ENCODE measurements at regions not wholly inside any gene's neighbourhood (a gene's known extent, or its start where the extent isn't known, plus 50 kb on each side); places are given as distances from the start of the nearest gene placed in this dataset.

DNA sequence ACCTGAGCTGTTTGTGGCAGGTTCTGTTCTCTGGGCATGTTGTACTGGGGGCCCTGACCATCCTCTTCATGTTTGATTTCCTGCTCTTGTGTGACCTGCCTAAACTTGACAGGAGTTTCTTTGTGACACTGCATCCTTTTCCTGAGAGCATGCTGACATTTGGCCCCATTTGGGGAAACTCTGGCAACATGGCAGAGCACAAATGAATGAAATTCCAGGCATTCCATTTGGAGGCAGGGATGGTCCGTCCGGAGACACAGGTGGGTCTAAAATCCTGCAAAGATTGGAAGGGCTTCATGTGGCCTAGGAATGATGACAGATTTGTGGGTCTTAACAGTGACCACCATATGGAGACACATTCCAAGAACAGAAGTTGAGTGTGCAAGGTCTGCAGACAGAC lies 184.0 kb downstream of the FCRL5 start:
- Histone ChIP-seq H3K36me3 (ENCODE audit: insufficient read depth, low read length) (no peaks in the 10 kb centered on the region), H3K4me3 (ENCODE audit: low read length) (no peak overlapping the region), H3K27ac (ENCODE audit: low read depth, low read length) (no peak overlapping the region), H3K27me3 (ENCODE audit: insufficient read depth, low read length) (no peaks in the 10 kb centered on the region), H3K9ac (ENCODE audit: low read depth, low read length) (no peak overlapping the region), H3K4me1 (ENCODE audit: insufficient read depth, low read length) (no peaks in the 10 kb centered on the region), H3K9me3 (ENCODE audit: insufficient read depth, low read depth, low read length) (peaks cover 5% of the 10 kb centered on the region; the same call in 1 of the 2 replicates)
- WGBS: 69% methylated on average over 2 of the region's 2 CpGs

DNA sequence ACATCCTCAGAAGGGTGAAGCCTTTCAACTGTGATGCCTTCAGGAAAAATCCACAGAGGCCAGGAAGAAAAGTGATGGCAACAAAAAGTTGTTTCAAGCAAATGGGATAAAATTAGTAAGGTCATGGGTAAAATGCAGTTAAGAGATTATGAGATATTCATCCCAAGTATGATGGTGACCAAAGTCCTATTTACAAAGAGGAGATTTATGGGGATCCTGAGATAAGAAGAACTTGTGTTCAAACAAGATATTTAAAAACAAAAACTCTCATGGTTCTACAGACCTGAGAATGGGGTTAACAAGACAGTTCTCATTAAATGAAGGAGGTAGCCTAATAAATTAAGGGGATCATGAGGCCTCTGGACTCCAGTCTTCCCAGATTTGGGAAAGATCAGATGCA lies 184.4 kb downstream of the FCRL5 start:
- Histone ChIP-seq H3K9ac (ENCODE audit: low read depth, low read length) (no peak overlapping the region), H3K4me3 (ENCODE audit: low read length) (no peak overlapping the region), H3K27ac (ENCODE audit: low read depth, low read length) (no peak overlapping the region), H3K36me3 (ENCODE audit: insufficient read depth, low read length) (no peaks in the 10 kb centered on the region), H3K27me3 (ENCODE audit: insufficient read depth, low read length) (no peaks in the 10 kb centered on the region), H3K9me3 (ENCODE audit: insufficient read depth, low read depth, low read length) (peaks cover 5% of the 10 kb centered on the region; the same call in 1 of the 2 replicates), H3K4me1 (ENCODE audit: insufficient read depth, low read length) (no peaks in the 10 kb centered on the region)

DNA sequence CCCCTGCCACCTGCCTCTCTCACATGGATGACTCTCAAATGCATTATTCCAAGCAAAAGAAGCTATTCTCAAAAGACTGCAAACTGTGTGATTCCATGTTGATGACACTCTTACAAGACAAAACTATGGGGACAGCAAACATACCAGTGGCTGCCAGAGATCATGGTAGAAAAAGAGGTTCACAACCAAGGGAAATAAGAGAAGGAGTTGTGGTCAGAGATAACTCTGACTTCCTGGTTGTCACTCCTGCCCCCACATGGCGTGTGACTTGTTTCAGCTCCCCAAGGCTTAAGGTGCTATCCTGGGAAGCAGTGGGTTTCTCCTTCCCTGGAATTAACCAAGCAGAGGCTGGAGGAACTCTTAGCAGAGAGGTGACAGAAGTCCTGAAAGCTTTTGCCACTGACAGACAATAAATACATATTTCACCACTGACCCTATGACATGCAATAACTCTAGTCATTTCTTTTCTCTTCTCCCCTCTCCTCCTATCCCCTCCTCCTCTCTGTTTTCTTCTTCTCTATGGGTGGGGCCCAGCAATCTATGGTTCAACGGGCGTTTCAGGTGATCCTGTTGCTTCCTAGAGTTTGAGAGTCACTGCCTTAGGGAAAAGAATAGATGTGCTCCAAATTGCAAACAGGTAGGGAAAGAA lies 185.1 kb downstream of the FCRL5 start:
- H3K36me3 ChIP-seq (ENCODE audit: insufficient read depth, low read length): no peaks in the 10 kb centered on the region
- H3K27ac ChIP-seq (ENCODE audit: low read depth, low read length): no peak overlapping the region
- H3K9ac ChIP-seq (ENCODE audit: low read depth, low read length): no peak overlapping the region
- H3K9me3 ChIP-seq (ENCODE audit: insufficient read depth, low read depth, low read length): peaks cover 5% of the 10 kb centered on the region; the same call in 1 of the 2 replicates
- 90% methylated on average over 3 of the region's 3 CpGs for WGBS
- no peaks in the 10 kb centered on the region for H3K4me1 ChIP-seq (ENCODE audit: insufficient read depth, low read length)
- H3K27me3 ChIP-seq (ENCODE audit: insufficient read depth, low read length): no peaks in the 10 kb centered on the region
- H3K4me3 ChIP-seq (ENCODE audit: low read length): no peak overlapping the region

DNA sequence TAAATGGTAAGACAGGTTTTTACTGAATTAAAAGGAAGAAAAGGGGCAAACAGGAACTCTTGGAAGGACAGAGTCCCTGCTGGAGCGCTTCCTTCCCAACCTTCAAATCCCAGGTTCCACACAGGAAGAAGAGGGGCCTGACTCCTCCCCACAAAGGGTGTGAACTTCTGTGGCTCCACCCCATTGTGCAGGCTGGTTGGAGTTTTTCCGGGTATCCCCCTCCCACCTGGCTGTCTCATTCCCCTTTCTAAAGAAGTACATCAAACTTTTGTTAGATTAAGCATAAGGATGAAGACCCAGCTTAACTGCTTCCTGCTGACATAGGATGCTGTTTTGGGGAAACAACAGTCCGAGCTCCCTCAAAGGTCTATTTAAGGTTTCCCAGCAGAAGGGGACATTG lies 187.7 kb downstream of the FCRL5 start:
- H3K4me1 ChIP-seq (ENCODE audit: insufficient read depth, low read length): no peaks in the 10 kb centered on the region

DNA sequence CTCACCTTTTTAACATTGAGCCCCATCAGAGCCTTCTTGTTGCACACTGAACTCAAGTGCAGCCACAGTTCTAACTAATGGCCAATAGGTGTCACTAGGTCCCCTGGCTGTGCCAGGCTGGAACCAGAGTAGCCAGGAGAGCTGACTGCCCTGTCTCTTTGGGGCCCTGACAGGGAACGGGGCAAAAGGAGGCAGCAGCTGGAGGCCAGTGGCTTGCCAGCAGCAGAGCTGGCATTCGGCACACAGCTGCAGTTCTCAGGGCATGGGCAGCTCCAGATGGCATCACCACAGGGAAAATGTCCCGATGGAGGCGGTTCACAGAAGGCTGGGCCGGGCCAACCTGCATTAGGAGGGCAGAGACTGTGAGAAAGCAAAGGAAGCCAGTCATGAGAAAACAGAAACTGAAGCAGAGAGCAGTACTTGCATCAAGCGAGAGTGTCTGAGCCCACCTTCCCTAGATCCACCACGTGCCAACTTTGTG lies 188.6 kb downstream of the FCRL5 start:
- H3K27ac ChIP-seq (ENCODE audit: low read depth, low read length): no peak overlapping the region
- no peak overlapping the region for H3K9ac ChIP-seq (ENCODE audit: low read depth, low read length)
- no peak overlapping the region for H3K4me3 ChIP-seq (ENCODE audit: low read length)
- H3K36me3 ChIP-seq (ENCODE audit: insufficient read depth, low read length): no peaks in the 10 kb centered on the region
- no peaks in the 10 kb centered on the region for H3K27me3 ChIP-seq (ENCODE audit: insufficient read depth, low read length)
- H3K4me1 ChIP-seq (ENCODE audit: insufficient read depth, low read length): no peaks in the 10 kb centered on the region
- WGBS: 90% methylated on average over 7 of the region's 7 CpGs
- peaks cover 5% of the 10 kb centered on the region; the same call in 1 of the 2 replicates for H3K9me3 ChIP-seq (ENCODE audit: insufficient read depth, low read depth, low read length)

More for the DNA sequence above, 187.7 kb downstream of the FCRL5 start:
- H3K4me3 ChIP-seq (ENCODE audit: low read length): no peak overlapping the region
- H3K9me3 ChIP-seq (ENCODE audit: insufficient read depth, low read depth, low read length): peaks cover 5% of the 10 kb centered on the region; the same call in 1 of the 2 replicates
- no peaks in the 10 kb centered on the region for H3K36me3 ChIP-seq (ENCODE audit: insufficient read depth, low read length)
- 82% methylated on average over 3 of the region's 3 CpGs for WGBS
- no peak overlapping the region for H3K27ac ChIP-seq (ENCODE audit: low read depth, low read length)
- H3K9ac ChIP-seq (ENCODE audit: low read depth, low read length): no peak overlapping the region
- no peaks in the 10 kb centered on the region for H3K27me3 ChIP-seq (ENCODE audit: insufficient read depth, low read length)

DNA sequence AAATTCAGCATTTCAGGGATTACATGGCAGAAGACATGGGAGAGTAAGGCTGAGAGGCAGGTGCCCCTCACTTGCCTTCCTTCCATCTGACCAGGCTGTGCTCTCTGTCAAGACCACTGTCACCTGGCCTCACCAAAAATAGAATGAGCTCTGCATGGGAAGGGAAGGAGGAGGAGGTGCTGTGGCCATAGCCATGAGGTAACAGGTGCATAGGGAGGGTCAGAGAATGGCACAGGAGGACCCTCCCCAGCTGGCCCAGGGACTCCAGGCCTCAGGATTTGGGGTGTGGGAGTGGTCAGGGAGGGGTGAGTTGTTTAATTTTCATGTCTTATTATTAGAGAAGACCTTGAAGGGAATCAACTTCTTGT lies 192.3 kb downstream of the FCRL5 start:
- no peaks in the 10 kb centered on the region for H3K36me3 ChIP-seq (ENCODE audit: insufficient read depth, low read length)
- H3K9me3 ChIP-seq (ENCODE audit: insufficient read depth, low read depth, low read length): peaks cover 5% of the 10 kb centered on the region; the same call in 1 of the 2 replicates
- no peaks in the 10 kb centered on the region for H3K4me1 ChIP-seq (ENCODE audit: insufficient read depth, low read length)
- H3K27me3 ChIP-seq (ENCODE audit: insufficient read depth, low read length): no peaks in the 10 kb centered on the region
- no peak overlapping the region for H3K27ac ChIP-seq (ENCODE audit: low read depth, low read length)
- H3K9ac ChIP-seq (ENCODE audit: low read depth, low read length): no peak overlapping the region
- H3K4me3 ChIP-seq (ENCODE audit: low read length): no peak overlapping the region

DNA sequence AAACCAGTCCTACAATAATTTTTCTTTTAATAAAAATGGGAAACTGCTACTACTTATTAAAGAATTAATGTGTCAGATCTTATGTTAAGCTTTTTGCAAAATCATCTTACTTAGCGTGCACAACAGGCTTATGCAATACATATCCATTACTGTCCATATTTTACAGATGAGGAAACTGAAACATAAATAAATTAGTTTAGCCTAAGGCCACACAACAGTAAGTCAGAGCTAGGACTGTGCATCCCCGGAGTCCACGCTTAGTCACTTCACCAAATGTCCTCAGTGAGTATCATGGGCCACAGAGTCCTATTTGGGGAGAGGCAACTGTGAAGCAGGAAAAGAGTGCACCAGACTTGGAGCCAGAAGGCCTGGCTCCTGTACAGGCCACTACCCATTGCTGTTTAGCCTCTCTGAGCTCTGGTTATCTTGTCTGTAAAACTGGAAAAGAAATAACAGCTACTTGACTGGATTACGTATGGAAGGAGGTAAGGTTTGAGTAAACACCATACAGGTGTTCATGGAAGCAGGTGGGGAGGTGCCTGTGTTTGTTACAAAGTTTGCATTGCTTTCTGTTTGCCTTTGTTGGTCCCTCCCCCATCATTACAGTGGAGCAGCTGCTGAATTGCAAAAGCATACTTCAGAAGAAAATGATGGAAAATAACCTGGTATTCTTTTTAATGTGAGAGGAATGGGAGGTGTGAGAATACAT lies 192.8 kb downstream of the FCRL5 start:
- 89% methylated on average over 4 of the region's 4 CpGs for WGBS
- Histone ChIP-seq H3K27me3 (ENCODE audit: insufficient read depth, low read length) (no peaks in the 10 kb centered on the region), H3K4me3 (ENCODE audit: low read length) (no peak overlapping the region), H3K36me3 (ENCODE audit: insufficient read depth, low read length) (no peaks in the 10 kb centered on the region), H3K4me1 (ENCODE audit: insufficient read depth, low read length) (no peaks in the 10 kb centered on the region), H3K9me3 (ENCODE audit: insufficient read depth, low read depth, low read length) (peaks cover 2% of the 10 kb centered on the region; the same call in 1 of the 2 replicates), H3K27ac (ENCODE audit: low read depth, low read length) (no peak overlapping the region), H3K9ac (ENCODE audit: low read depth, low read length) (no peak overlapping the region)

DNA sequence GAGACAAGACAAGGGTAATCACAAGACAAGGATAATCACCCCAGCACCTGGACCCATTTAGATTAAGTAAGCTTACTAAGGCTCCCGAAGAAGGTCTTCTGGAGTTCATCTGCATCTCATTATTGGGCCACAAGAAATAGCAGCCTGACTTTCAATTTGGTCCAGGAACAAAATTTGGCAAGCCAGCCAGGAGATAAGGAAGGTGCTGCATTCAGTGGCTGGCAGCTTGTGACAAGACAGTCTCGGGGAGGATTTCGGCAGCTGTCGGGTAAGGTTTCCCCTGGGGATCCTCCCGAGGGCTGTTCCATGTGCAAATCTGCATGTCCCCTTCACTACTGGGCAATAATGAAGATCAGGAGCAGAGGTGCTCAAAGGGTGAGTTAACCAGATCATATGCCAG lies 195.2 kb downstream of the FCRL5 start:
- WGBS: 93% methylated on average over 5 of the region's 5 CpGs
- Histone ChIP-seq H3K9ac (ENCODE audit: low read depth, low read length) (no peak overlapping the region), H3K27me3 (ENCODE audit: insufficient read depth, low read length) (no peaks in the 10 kb centered on the region), H3K4me1 (ENCODE audit: insufficient read depth, low read length) (no peaks in the 10 kb centered on the region), H3K9me3 (ENCODE audit: insufficient read depth, low read depth, low read length) (no peaks in the 10 kb centered on the region), H3K4me3 (ENCODE audit: low read length) (no peak overlapping the region), H3K36me3 (ENCODE audit: insufficient read depth, low read length) (no peaks in the 10 kb centered on the region), H3K27ac (ENCODE audit: low read depth, low read length) (no peak overlapping the region)

DNA sequence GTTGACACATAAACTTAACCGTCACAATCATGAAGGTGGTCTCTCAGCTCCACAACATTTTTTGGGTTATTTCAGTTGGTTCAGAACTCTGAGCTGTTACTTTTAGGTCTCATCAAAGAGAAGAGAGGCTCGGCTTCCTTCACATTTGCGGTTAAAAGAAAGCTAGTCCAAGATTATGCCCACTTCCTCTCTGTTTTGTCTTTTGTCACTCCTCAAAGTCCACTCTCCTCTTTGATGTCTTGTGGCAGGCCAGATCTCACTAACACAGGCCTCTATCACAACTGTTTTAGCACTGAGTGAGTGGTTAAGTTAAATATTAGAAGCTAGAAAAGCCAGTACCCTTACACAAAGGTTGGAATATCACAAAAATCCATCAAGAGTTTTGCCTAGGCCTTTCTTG lies 195.7 kb downstream of the FCRL5 start:
- Histone ChIP-seq H3K27me3 (ENCODE audit: insufficient read depth, low read length) (no peaks in the 10 kb centered on the region), H3K4me1 (ENCODE audit: insufficient read depth, low read length) (no peaks in the 10 kb centered on the region), H3K4me3 (ENCODE audit: low read length) (no peak overlapping the region), H3K9me3 (ENCODE audit: insufficient read depth, low read depth, low read length) (no peaks in the 10 kb centered on the region), H3K36me3 (ENCODE audit: insufficient read depth, low read length) (no peaks in the 10 kb centered on the region), H3K27ac (ENCODE audit: low read depth, low read length) (no peak overlapping the region), H3K9ac (ENCODE audit: low read depth, low read length) (no peak overlapping the region)
- 92% methylated on average over 3 of the region's 3 CpGs for WGBS

DNA sequence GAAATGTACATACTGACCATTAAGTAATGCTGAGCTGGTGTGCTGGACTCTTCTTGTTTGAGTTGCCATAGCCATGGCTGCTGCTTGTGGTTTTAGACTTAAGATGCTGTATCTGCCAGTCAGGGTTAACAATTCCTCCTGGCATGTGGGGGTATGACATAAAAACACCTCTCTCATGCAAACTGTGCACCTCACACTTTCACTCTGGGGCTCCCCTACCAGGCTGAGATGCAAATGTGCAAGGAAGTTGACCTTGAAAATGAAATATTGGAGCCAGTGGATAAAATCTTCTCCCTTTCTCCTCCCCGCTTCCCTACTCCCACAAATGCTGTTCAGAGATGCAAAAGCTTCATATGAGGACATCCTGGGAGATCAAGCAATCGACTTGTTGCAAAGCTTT lies 198.8 kb downstream of the FCRL5 start:
- H3K27ac ChIP-seq (ENCODE audit: low read depth, low read length): no peak overlapping the region
- H3K4me1 ChIP-seq (ENCODE audit: insufficient read depth, low read length): no peaks in the 10 kb centered on the region
- H3K36me3 ChIP-seq (ENCODE audit: insufficient read depth, low read length): no peaks in the 10 kb centered on the region
- no peaks in the 10 kb centered on the region for H3K27me3 ChIP-seq (ENCODE audit: insufficient read depth, low read length)
- H3K4me3 ChIP-seq (ENCODE audit: low read length): no peak overlapping the region
- no peak overlapping the region for H3K9ac ChIP-seq (ENCODE audit: low read depth, low read length)
- H3K9me3 ChIP-seq (ENCODE audit: insufficient read depth, low read depth, low read length): no peaks in the 10 kb centered on the region
- WGBS: 91% methylated on average over 2 of the region's 2 CpGs

DNA sequence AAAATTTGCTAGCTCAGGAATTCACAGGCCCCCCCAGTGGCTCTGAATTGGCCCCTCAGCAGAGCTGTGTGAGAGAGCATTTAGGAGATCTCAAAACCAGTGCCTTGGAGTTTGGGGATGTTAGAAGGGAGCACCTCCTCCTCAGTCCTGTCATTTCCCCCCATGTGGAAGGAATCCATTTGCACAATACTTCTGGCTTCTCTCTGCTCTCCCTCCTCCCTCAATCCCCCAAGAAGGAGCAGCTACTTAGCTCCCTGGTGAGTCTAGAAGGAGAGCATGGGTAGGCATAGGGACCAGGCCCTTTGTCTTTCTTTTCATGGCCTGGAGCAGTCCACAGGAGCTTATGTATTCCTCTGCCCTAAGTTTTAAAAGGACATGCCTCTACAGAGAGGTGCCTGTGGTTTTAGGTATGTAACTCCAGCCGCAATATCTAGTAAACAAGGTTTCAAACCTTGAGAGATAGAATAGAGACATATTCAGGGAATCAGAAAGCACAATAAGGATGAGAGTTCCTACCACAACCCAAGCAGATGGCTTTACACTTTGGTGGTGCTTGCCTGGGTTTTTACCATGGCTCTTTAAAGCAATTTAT lies 199.4 kb downstream of the FCRL5 start:
- Histone ChIP-seq H3K36me3 (ENCODE audit: insufficient read depth, low read length) (no peaks in the 10 kb centered on the region), H3K4me3 (ENCODE audit: low read length) (no peak overlapping the region), H3K9ac (ENCODE audit: low read depth, low read length) (no peak overlapping the region), H3K9me3 (ENCODE audit: insufficient read depth, low read depth, low read length) (no peaks in the 10 kb centered on the region), H3K4me1 (ENCODE audit: insufficient read depth, low read length) (no peaks in the 10 kb centered on the region), H3K27me3 (ENCODE audit: insufficient read depth, low read length) (no peaks in the 10 kb centered on the region), H3K27ac (ENCODE audit: low read depth, low read length) (no peak overlapping the region)
- WGBS: 87% methylated on average over 1 of the region's 1 CpG
